ENCODE measurements at regions not wholly inside any gene's neighbourhood (a gene's known extent, or its start where the extent isn't known, plus 50 kb on each side); places are given as distances from the start of the nearest gene placed in this dataset.

GRCh38 chr5:71861682-71862081 lies 142.6 kb downstream of the CARTPT start:
- H3K4me3 ChIP-seq = no peak overlapping the region
- H3K27ac ChIP-seq = no peak overlapping the region

GRCh38 chr5:71862087-71862486 lies 143.0 kb downstream of the CARTPT start:
- Histone ChIP-seq H3K27ac (no peak overlapping the region), H3K4me3 (no peak overlapping the region)

- no peak overlapping the region for H3K27ac ChIP-seq
- H3K4me3 ChIP-seq = no peak overlapping the region
Measured at GRCh38 chr5:71862507-71863060, 143.5 kb downstream of the CARTPT start.

- H3K4me3 ChIP-seq = no peak overlapping the region
- H3K27ac ChIP-seq = no peak overlapping the region
Measured at GRCh38 chr5:71864730-71865601, 145.9 kb downstream of the CARTPT start.

GRCh38 chr5:71865665-71866320 lies 146.7 kb downstream of the CARTPT start:
- Histone ChIP-seq H3K4me3 (no peak overlapping the region), H3K27ac (no peak overlapping the region)

GRCh38 chr5:71872311-71872864 lies 153.3 kb downstream of the CARTPT start:
- H3K4me3 ChIP-seq = no peak overlapping the region

GRCh38 chr5:71873191-71873591 lies 154.1 kb downstream of the CARTPT start:
- no peak overlapping the region for H3K4me3 ChIP-seq
- no peak overlapping the region for H3K27ac ChIP-seq

More at GRCh38 chr5:71872311-71872864, 153.3 kb downstream of the CARTPT start:
- no peak overlapping the region for H3K27ac ChIP-seq

GRCh38 chr5:71874521-71874920 lies 155.4 kb downstream of the CARTPT start:
- Histone ChIP-seq H3K4me3 (no peak overlapping the region), H3K27ac (no peak overlapping the region)

- Histone ChIP-seq H3K4me3 (no peak overlapping the region), H3K27ac (no peak overlapping the region)
Measured at GRCh38 chr5:71877511-71877910, 158.4 kb downstream of the CARTPT start.

GRCh38 chr5:71880536-71880935 lies 161.5 kb downstream of the CARTPT start:
- H3K4me3 ChIP-seq = no peak overlapping the region
- H3K27ac ChIP-seq = no peak overlapping the region

- Histone ChIP-seq H3K4me3 (no peak overlapping the region), H3K27ac (peak overlapping the region in 2 of 21 experiments; percentile 21 to 42)
Measured at GRCh38 chr5:71882826-71883741, 164.0 kb downstream of the CARTPT start.

GRCh38 chr5:71883742-71884103 lies 164.6 kb downstream of the CARTPT start:
- H3K4me3 ChIP-seq = no peak overlapping the region
- peak overlapping the region in 1 of 21 experiments; percentile 42 for H3K27ac ChIP-seq

- no peak overlapping the region for H3K27ac ChIP-seq
- H3K4me3 ChIP-seq = no peak overlapping the region
Measured at GRCh38 chr5:71884926-71885325, 165.9 kb downstream of the CARTPT start.

GRCh38 chr5:71886406-71886805 lies 167.3 kb downstream of the CARTPT start:
- no peak overlapping the region for H3K4me3 ChIP-seq
- H3K27ac ChIP-seq = no peak overlapping the region

GRCh38 chr5:71887680-71888079 lies 168.6 kb downstream of the CARTPT start:
- Histone ChIP-seq H3K4me3 (no peak overlapping the region), H3K27ac (peak overlapping the region in 1 of 21 experiments; percentile 22)

- H3K4me3 ChIP-seq = no peak overlapping the region
- no peak overlapping the region for H3K27ac ChIP-seq
Measured at GRCh38 chr5:71891406-71891805, 172.3 kb downstream of the CARTPT start.

GRCh38 chr5:71891856-71892255 lies 172.8 kb downstream of the CARTPT start:
- H3K27ac ChIP-seq = no peak overlapping the region
- no peak overlapping the region for H3K4me3 ChIP-seq

- Histone ChIP-seq H3K27ac (peak overlapping the region in 1 of 21 experiments; percentile 29), H3K4me3 (no peak overlapping the region)
Measured at GRCh38 chr5:71892641-71893365, 173.7 kb downstream of the CARTPT start.

GRCh38 chr5:71893451-71893850 lies 174.4 kb downstream of the CARTPT start:
- Histone ChIP-seq H3K27ac (no peak overlapping the region), H3K4me3 (no peak overlapping the region)

All from skin epidermis (tissue), 12 donors.